Right lobe of liver (tissue), 6 donors: ENCODE measurements at regions not wholly inside any gene's neighbourhood (a gene's known extent, or its start where the extent isn't known, plus 50 kb on each side); places are given as distances from the start of the nearest gene placed in this dataset.
A peak's percentile ranks its signal among the peaks of the same experiment; 100 is the strongest.

ENCODE experiments used
- ATAC-seq, 4 donors: fragments of 200-7000 bp; cut with Tn5 transposase; one replicate each; pipeline ENCODE4 v1.9.1; 2020; ENCODE audit warnings: mild to moderate bottlenecking in 4 of 4, moderate library complexity in 4 of 4
- DNase-seq, 3 donors: peaks; one replicate each; pipeline ENCODE4 v3.0.0-alpha.2; 2020
- H3K27ac ChIP-seq, 3 donors: fragments of 200-600 bp; one replicate each; pipeline ENCODE4 v1.8.0; 2022
- H3K27me3 ChIP-seq, 2 donors: fragments of 200-600 bp; one replicate each; pipeline ENCODE4 v1.8.0; 2022
- H3K36me3 ChIP-seq, 4 donors: fragments of 200-600 bp; sonication (generic) in 1 of 4; one replicate each; pipeline versions ENCODE4 v1.5.1 to v1.8.0; 2017 to 2022; ENCODE audit warnings: control low read depth in 1 of 4
- H3K4me1 ChIP-seq, 4 donors: fragments of 200-600 bp; sonication (generic) in 1 of 4; one replicate each; pipeline versions ENCODE4 v1.5.1 to v1.8.0; 2017 to 2022; ENCODE audit warnings: control low read depth in 1 of 4
- H3K4me3 ChIP-seq, 3 donors: fragments of 200-600 bp; one replicate each; pipeline ENCODE4 v1.8.0; 2022
- H3K9me3 ChIP-seq, 4 donors: fragments of 200-600 bp; sonication (generic) in 1 of 4; one replicate each; pipeline versions ENCODE4 v1.5.1 to v1.8.0; 2017 to 2022; ENCODE audit warnings: control low read depth in 1 of 4
- CTCF ChIP-seq, 4 donors: fragments of 200-600 bp in 3 of 4; fragments of 450-650 bp in 1 of 4; IDR thresholded peaks; one replicate each; pipeline versions ENCODE4 v1.5.1 to v1.8.0; 2016 to 2022; ENCODE audit warnings: antibody characterized with exemption in 4 of 4, mild to moderate bottlenecking in 2 of 4
- POLR2A ChIP-seq: fragments of 450-650 bp; IDR thresholded peaks from one replicate; pipeline ENCODE4 v1.6.1; 2017; ENCODE audit warnings: antibody characterized with exemption, mild to moderate bottlenecking
- WGBS: methylation state at CpG from one replicate; pipeline ENCODE4 v1.1.6; 2018; ENCODE audit warnings: low coverage, low lambda C conversion rate; ENCODE audit not compliant: insufficient coverage; ENCODE audit errors: missing lambda C conversion rate; 5-methylcytosine and 5-hydroxymethylcytosine counted together
- intact Hi-C, 2 donors: fragments of 100-400 bp; cut with DNase I; formaldehyde crosslinking; loops; one replicate each; pipeline versions ENCODE4 v1.11.2 to v1.14.1; 2022
- donor health status: DM: no; HTN: yes; CAD: no.
- donor health status: DM: no; HTN: no; CAD: no.
- donor health status: DM: no; HTN: no; CAD: no.
- donor health status: DM: no; HTN: yes; CAD: no.
- donor health status: DM: no; HTN: yes; CAD: no.

GRCh38 chr2:105617631-105618350 is 126.9 kb upstream of the NCK2 start:
- no peak for DNase-seq
- ATAC-seq: peak in 2 of 4 donors; percentile 28 to 36

GRCh38 chr2:105615305-105615704 is 129.4 kb upstream of the NCK2 start:
- no peak for DNase-seq
- Histone ChIP-seq H3K27me3 (no peaks in the 10 kb centered on the region), H3K4me1 (no peaks in the 10 kb centered on the region), H3K9me3 (no peaks in the 10 kb centered on the region), H3K36me3 (no peaks in the 10 kb centered on the region), H3K4me3 (no peak overlapping the region), H3K27ac (no peak overlapping the region)
- intact Hi-C loops: no loop called here
- TF ChIP-seq CTCF (IDR thresholded peaks at IDR 0.05): no peak
- WGBS: 60% methylated on average over 3 of the region's 8 CpGs
- ATAC-seq: no peak

More at GRCh38 chr2:105617631-105618350, 126.9 kb upstream of the NCK2 start:
- Histone ChIP-seq H3K4me3 (no peak overlapping the region), H3K4me1 (no peaks in the 10 kb centered on the region), H3K9me3 (no peaks in the 10 kb centered on the region), H3K27me3 (no peaks in the 10 kb centered on the region), H3K27ac (no peak overlapping the region), H3K36me3 (no peaks in the 10 kb centered on the region)
- TF ChIP-seq CTCF (IDR thresholded peaks at IDR 0.05): no peak
- TF ChIP-seq POLR2A: no peak
- WGBS: 57% methylated on average over 9 of the region's 12 CpGs
- intact Hi-C loops: no loop called here

GRCh38 chr2:105611811-105612424 is 132.8 kb upstream of the NCK2 start:
- DNase-seq (no peak), ATAC-seq (no peak)
- H3K4me1 ChIP-seq: no peaks in the 10 kb centered on the region
- H3K9me3 ChIP-seq: no peaks in the 10 kb centered on the region
- no peak overlapping the region for H3K27ac ChIP-seq
- intact Hi-C loops: no loop called here
- TF ChIP-seq POLR2A (no peak), CTCF (IDR thresholded peaks at IDR 0.05) (no peak)
- H3K27me3 ChIP-seq: no peaks in the 10 kb centered on the region
- H3K4me3 ChIP-seq: no peak overlapping the region
- 51% methylated on average over 6 of the region's 6 CpGs for WGBS
- no peaks in the 10 kb centered on the region for H3K36me3 ChIP-seq

- no peak for TF ChIP-seq POLR2A
- TF ChIP-seq CTCF (IDR thresholded peaks at IDR 0.05): no peak
- intact Hi-C loops: no loop called here
- ATAC-seq (no peak), DNase-seq (no peak)
- Histone ChIP-seq H3K9me3 (no peaks in the 10 kb centered on the region), H3K36me3 (no peaks in the 10 kb centered on the region), H3K27me3 (no peaks in the 10 kb centered on the region), H3K4me3 (no peak overlapping the region), H3K4me1 (no peaks in the 10 kb centered on the region), H3K27ac (no peak overlapping the region)
- 51% methylated on average over 2 of the region's 2 CpGs for WGBS
Observed at GRCh38 chr2:105611333-105611637, 133.4 kb upstream of the NCK2 start.
